NCI-H524 treated with DMSO at 0.1 percent for 48 hours (cell line): ENCODE measurements at regions not wholly inside any gene's neighbourhood (a gene's known extent, or its start where the extent isn't known, plus 50 kb on each side); places are given as distances from the start of the nearest gene placed in this dataset.

ENCODE experiments used
- DNase-seq: peaks from one replicate; lab custom pipeline; 2025; lab: John Stamatoyannopoulos, UW

GRCh38 chr2:196318517-196319377, 147.4 kb upstream of the STK17B start:
- DNase-seq = no peak

GRCh38 chr2:196322973-196323810, 151.8 kb upstream of the STK17B start:
- no peak for DNase-seq

GRCh38 chr2:196324211-196324610, 152.8 kb upstream of the STK17B start:
- DNase-seq = no peak

GRCh38 chr2:196328088-196328680, 156.8 kb upstream of the STK17B start:
- no peak for DNase-seq

- DNase-seq = no peak
Measured at GRCh38 chr2:196329959-196330358, 158.6 kb upstream of the STK17B start.

GRCh38 chr2:196330645-196331044, 159.3 kb upstream of the STK17B start:
- no peak for DNase-seq

GRCh38 chr2:196331143-196331542, 159.8 kb upstream of the STK17B start:
- DNase-seq = no peak

- DNase-seq = no peak
Measured at GRCh38 chr2:196331851-196332250, 160.5 kb upstream of the STK17B start.

GRCh38 chr2:196333397-196333796, 162.0 kb upstream of the STK17B start:
- DNase-seq = no peak

GRCh38 chr2:196334710-196335109, 163.3 kb upstream of the STK17B start:
- no peak for DNase-seq

GRCh38 chr2:196335221-196335634, 163.8 kb upstream of the STK17B start:
- DNase-seq = no peak

- no peak for DNase-seq
Measured at GRCh38 chr2:196336207-196336606, 164.8 kb upstream of the STK17B start.

- no peak for DNase-seq
Measured at GRCh38 chr2:196336715-196337114, 165.3 kb upstream of the STK17B start.

- DNase-seq = no peak
Measured at GRCh38 chr2:196337208-196337953, 166.0 kb upstream of the STK17B start.

GRCh38 chr2:196338440-196338839, 167.1 kb upstream of the STK17B start:
- no peak for DNase-seq

- no peak for DNase-seq
Measured at GRCh38 chr2:196341277-196341841, 170.0 kb upstream of the STK17B start.

GRCh38 chr2:196344397-196344796, 173.0 kb upstream of the STK17B start:
- no peak for DNase-seq

GRCh38 chr2:196353717-196354116, 182.3 kb upstream of the STK17B start:
- DNase-seq = no peak

GRCh38 chr2:196354186-196354585, 182.8 kb upstream of the STK17B start:
- no peak for DNase-seq

- no peak for DNase-seq
Measured at GRCh38 chr2:196356332-196356731, 185.0 kb upstream of the STK17B start.

- no peak for DNase-seq
Measured at GRCh38 chr2:196360650-196361049, 189.3 kb upstream of the STK17B start.
